CD4-positive, alpha-beta T cell treated with Interleukin-2 at 100 ng/mL for 4 hours (primary cell): ENCODE measurements at regions not wholly inside any gene's neighbourhood (a gene's known extent, or its start where the extent isn't known, plus 50 kb on each side); places are given as distances from the start of the nearest gene placed in this dataset.

Experiments used
- DNase-seq: peaks from one replicate; pipeline ENCODE4 v3.0.0-alpha.2; 2020; ENCODE audit warnings: low spot score

GRCh38 chr6:133583907-133584427 lies 304.9 kb upstream of the TCF21 start:
- no peak for DNase-seq

DNA sequence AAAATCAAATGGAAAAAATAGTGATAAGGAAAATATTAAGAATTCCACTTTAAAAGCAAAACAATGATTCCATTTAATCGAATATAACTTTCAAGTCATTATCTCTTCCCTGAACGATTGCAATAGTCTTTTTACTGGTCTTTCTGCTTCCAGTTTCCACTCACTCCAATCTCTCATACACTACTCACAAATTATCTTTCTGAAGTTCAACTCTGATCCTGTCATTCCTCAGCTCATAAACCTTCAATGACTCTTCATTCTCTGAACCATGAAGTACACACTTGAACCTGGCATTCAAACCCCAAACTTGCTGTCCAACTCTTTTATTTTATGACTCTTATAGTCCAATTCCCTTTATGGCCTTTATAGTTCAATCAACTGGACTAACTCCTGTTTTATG lies 304.1 kb upstream of the TCF21 start:
- DNase-seq: no peak

GRCh38 chr6:133585978-133586377 lies 302.9 kb upstream of the TCF21 start:
- no peak for DNase-seq

- no peak for DNase-seq
Measured at GRCh38 chr6:133587546-133588160, 301.3 kb upstream of the TCF21 start.

- no peak for DNase-seq
Measured at GRCh38 chr6:133590196-133590595, 298.7 kb upstream of the TCF21 start.

GRCh38 chr6:133590814-133591213 lies 298.1 kb upstream of the TCF21 start:
- no peak for DNase-seq

- no peak for DNase-seq
Measured at GRCh38 chr6:133591275-133591674, 297.6 kb upstream of the TCF21 start.

DNA sequence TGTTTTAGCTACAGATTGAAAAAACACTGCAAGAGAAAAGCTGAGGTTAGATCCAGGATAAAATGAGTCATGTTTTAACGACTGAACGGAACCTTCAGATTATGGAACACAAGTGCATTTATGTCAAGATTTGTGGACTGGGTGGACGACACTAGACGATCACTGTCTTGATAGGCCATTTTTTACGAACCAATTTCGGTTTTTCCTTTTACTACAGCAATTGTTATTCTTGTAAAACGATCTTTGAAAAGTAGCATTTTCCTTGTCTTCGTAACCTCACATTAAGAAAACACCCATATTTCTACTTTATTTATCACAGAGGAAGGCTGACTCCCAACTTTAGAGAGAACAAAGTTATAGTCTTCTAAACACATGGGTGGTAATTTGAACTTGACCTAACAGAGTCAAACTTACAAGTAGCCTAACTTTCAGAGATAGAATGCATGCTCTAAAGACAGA lies 294.2 kb upstream of the TCF21 start:
- no peak for DNase-seq

DNA sequence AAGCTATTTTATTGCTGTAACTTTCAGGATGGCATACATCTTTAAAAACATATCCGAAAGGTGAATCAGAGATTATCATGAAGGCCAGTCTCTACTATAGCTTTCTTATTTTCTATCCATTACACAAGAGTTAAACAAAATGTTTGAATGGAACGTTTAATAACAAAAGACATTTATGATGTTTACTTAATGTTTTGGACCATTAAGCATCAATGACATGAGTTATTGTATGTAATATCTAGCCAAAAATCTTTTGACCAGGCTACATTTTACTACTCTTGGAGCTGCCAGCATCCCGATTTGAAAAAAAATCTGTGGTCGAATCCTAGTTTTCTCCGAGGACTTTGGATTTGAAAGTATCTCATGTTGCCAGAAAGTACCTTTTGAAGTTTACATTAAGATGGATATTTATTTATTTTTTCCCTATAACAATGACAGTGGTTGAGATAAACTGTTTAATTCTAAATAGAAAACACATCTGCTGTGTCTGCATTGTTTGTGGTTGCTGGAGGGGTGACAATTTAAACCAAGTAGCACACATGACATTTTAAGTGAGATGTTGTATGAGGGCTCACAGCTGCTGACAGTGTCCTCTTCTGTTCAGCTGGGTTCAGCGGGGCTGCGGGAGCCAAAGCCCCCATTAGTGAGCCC lies 293.7 kb upstream of the TCF21 start:
- DNase-seq: no peak

DNA sequence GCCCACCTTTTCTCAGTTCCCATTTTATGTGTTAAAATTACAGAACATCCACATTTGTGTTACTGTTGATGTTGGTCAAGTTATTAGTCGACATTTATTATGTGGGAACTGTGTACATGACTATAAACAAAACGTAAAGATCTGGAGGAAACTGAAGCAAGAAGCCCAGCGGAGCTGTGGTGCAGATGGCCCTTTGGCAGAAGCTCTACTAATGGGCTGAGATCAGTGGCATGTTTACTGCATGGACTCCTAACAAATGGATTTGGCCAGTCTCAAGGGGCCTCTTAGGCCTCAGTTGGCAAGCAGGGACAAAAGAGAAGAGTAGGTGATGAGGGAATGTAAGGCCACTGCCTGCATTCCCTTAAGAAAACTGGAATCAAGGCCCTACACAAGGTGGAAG lies 282.1 kb upstream of the TCF21 start:
- no peak for DNase-seq

GRCh38 chr6:133608620-133609019 lies 280.3 kb upstream of the TCF21 start:
- DNase-seq: no peak

GRCh38 chr6:133609415-133610226 lies 279.3 kb upstream of the TCF21 start:
- no peak for DNase-seq

DNA sequence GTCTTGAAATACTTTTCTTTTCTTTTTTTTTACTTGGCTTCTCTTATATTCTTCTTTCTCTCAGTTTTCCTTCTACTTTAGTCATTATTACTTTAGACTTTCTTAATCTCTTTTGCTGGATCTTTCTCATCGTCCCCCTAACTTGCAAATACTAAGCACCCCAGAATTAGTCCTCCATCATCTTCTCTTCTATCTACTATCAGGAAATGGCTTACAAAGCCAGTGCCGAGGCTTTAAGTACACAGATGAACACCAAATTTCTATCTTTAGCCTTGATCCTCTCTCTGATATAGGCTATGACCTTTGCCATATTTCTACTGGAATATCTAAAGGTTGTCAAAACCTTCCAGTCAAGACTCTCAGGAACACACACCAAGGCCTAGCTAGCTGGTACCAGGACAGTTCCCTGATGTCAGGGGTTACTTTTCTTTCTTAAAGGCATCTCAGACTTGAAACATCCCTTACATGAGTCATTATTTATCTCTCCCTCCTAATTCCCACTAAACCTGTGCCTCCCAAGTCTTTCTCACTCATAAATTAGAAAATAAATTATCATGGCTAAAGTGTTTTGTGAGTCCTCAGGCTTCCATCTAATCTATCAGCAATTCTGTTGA lies 278.6 kb upstream of the TCF21 start:
- DNase-seq: no peak

GRCh38 chr6:133610971-133611370 lies 277.9 kb upstream of the TCF21 start:
- DNase-seq: no peak

DNA sequence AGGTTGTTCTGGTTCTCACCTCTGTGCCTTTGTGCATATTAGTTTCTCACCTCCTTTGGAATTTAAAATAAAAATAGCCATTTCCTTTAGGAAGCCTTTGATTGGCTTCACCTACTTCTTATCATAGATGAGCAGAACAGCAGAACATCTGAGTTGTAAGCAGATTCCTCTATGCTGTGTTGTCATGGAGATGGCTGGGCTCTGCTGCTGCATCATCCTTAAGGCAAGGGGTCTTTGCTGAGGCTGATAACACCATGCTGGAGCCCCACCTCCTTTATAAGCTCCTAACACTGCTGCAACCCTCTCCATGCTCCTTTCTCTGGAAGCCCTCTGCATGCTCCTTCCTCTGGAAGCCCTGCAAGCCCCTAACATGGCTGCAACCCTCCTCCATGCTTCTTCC lies 276.5 kb upstream of the TCF21 start:
- no peak for DNase-seq

GRCh38 chr6:133613211-133613610 lies 275.7 kb upstream of the TCF21 start:
- no peak for DNase-seq

DNA sequence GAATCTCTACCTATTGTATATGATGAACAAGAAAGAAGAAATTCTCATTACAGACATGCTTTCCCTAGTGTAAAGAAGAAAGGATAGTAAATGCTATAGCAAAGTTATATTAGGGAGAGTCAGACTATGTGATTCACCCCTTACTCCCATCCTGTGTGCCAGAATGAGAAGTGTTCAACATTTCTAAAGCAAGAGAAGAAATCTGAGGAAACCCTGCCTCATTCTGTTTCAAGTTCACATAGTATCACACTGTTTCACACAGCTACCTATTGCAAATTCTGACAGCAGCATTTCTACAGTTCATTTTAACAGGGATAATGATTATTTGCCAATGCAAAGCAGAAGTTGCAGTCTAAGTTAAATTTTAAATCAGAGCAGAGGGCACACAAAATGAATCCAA lies 267.2 kb upstream of the TCF21 start:
- DNase-seq: no peak

- DNase-seq: no peak
Measured at GRCh38 chr6:133623065-133623464, 265.8 kb upstream of the TCF21 start.

GRCh38 chr6:133623621-133624020 lies 265.3 kb upstream of the TCF21 start:
- no peak for DNase-seq

- no peak for DNase-seq
Measured at GRCh38 chr6:133626096-133626666, 262.7 kb upstream of the TCF21 start.

- DNase-seq: no peak
Measured at GRCh38 chr6:133629970-133630369, 258.9 kb upstream of the TCF21 start.

DNA sequence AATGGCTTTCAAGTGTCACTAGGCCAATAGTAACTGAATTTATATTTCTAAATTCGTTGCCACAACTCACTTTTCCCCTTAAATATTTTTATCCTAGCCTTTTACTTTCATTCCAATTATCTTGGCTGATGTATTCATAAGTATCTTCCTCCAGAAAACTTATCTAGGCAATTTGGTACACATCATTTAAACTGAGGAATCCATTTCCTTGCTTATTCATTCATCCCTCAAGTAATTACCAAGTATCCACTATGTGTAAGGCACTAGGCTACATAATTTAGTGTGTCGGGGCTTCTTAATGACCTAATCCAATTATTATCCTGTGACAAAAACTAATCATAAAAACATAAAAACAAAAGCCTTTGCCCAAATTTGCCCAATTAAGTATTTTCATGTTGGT lies 258.3 kb upstream of the TCF21 start:
- no peak for DNase-seq
